ENCODE measurements at regions not wholly inside any gene's neighbourhood (a gene's known extent, or its start where the extent isn't known, plus 50 kb on each side); places are given as distances from the start of the nearest gene placed in this dataset.

DNA sequence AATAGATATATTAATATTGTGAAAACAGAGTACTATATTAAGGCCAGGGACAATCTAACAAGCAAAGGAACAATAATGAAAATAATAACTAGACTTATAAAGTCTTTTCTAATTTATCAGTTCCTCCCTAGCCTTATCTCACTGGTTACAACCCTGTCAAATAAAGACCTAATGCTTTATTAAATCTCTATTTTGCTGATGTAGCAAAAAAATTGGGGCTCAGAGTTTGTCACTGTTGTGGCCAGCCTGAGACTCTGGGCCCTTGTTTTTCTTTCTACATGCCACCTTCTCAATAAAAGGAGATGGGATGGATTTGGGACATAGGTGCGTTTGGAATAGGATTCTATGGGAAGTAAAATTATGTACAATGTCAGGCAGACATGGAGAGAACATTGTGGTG lies 937.0 kb downstream of the IGSF11 start:
- TF ChIP-seq, protein P1, sequence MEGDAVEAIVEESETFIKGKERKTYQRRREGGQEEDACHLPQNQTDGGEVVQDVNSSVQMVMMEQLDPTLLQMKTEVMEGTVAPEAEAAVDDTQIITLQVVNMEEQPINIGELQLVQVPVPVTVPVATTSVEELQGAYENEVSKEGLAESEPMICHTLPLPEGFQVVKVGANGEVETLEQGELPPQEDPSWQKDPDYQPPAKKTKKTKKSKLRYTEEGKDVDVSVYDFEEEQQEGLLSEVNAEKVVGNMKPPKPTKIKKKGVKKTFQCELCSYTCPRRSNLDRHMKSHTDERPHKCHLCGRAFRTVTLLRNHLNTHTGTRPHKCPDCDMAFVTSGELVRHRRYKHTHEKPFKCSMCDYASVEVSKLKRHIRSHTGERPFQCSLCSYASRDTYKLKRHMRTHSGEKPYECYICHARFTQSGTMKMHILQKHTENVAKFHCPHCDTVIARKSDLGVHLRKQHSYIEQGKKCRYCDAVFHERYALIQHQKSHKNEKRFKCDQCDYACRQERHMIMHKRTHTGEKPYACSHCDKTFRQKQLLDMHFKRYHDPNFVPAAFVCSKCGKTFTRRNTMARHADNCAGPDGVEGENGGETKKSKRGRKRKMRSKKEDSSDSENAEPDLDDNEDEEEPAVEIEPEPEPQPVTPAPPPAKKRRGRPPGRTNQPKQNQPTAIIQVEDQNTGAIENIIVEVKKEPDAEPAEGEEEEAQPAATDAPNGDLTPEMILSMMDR (conservative IDR thresholded peaks at IDR 0.05; ENCODE audit: low read depth, low read length), result no peak
- no peak overlapping the region for H3K4me3 ChIP-seq (ENCODE audit: low read length)
- DNase-seq (ENCODE audit: low read depth), result no peak

DNA sequence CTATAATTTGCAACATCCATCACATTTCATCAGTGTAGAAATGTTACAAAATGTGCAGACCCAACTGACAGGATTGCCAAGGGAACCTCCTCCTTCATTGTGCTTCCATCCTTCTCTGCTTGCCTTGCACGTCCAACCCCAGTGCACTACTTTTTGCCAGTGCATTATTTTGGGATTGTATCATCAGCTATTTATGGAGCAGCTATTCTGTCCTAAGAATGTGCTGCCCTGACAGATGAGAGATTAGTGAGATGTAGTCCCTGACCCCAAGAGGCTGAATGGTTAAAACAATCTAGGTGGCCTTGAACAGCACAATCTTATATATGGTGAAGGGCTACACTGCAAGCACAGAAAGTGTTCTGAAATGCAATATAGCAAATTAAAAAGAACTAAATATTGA lies 935.8 kb downstream of the IGSF11 start:
- no peak for DNase-seq (ENCODE audit: low read depth)
- H3K4me3 ChIP-seq (ENCODE audit: low read length), result no peak overlapping the region
- TF ChIP-seq, protein P1 (conservative IDR thresholded peaks at IDR 0.05; ENCODE audit: low read depth, low read length), result no peak

DNA sequence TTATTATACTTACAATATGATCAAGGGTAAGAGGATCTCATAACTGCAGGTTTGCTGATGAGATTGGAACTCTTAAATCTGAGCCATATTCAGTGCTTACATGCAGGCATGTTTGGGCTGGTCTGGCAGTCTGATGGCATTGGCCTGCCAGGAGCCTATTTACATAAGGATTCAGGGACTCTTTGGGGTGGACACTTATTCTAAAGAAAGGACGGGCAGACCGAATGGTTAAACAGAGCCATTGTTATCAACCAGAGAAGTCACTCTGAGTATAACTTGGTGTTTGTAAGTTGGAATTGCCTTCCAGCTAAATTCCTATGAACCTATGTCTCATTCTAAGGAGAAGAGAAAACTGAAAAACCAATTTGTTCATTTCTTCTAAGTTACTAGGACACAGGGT lies 932.8 kb downstream of the IGSF11 start:
- TF ChIP-seq, protein P1 (conservative IDR thresholded peaks at IDR 0.05; ENCODE audit: low read depth, low read length), result no peak
- H3K4me3 ChIP-seq (ENCODE audit: low read length), result no peak overlapping the region
- DNase-seq (ENCODE audit: low read depth), result no peak

DNA sequence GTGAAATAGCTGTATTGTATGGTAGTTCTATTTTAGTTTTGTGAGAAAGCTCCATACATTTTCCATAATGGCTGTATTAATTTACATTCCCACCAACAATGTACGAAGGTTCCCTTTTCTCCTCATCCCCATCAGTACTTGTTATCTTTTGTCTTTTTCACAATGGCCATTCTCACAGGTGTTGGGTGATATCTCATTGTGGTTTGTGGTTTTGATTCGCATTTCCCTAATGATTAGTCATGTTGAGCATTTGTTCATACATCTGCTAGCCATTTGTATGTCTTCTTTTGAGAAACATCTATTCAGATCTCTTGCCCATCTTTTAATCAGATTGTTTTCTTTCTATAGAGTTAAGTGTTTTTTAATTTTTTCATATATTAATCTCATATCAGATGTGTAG lies 931.9 kb downstream of the IGSF11 start:
- TF ChIP-seq, protein P1 (conservative IDR thresholded peaks at IDR 0.05; ENCODE audit: low read depth, low read length), result no peak
- no peak overlapping the region for H3K4me3 ChIP-seq (ENCODE audit: low read length)
- DNase-seq (ENCODE audit: low read depth), result no peak

DNA sequence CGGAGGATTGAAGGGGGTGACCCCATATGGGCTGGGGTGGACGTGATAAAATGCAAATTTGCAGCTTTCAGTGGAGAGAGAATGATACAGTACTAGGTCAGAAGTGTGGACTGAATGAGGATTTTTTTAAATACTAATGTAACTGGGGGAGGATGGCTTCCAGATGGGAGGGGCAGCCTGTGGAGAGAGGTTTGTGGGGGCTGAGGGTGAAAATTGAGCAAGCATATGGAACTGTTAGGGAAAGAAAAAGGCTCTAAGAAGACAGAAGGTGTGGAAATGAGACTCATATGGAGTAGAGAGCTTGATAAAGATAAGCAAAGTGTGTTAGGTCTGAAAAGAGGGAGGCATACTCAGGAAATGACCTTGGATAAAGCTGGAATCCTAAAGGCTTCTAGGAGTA lies 926.4 kb downstream of the IGSF11 start:
- TF ChIP-seq, protein P1 (conservative IDR thresholded peaks at IDR 0.05; ENCODE audit: low read depth, low read length), result no peak
- no peak for DNase-seq (ENCODE audit: low read depth)
- no peak overlapping the region for H3K4me3 ChIP-seq (ENCODE audit: low read length)

DNA sequence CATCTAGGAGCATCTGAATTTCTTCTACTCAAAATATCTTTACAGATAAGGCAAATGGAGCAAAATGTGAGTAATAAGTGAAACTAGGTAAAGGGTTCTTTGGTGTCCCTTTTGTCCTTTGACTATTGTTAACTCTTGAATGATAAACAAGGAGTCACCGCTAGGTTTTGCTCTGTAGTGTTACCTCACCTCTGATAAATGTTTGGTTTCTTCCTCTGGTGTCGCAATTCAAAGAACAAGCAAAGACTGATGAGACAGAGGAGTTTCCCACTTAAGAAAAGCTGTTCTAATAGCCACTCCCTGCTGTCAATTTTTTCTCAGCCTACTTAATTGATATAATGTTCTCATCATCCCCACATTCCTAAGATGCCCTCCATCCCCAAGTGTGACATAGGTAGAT lies 925.9 kb downstream of the IGSF11 start:
- no peak overlapping the region for H3K4me3 ChIP-seq (ENCODE audit: low read length)
- DNase-seq (ENCODE audit: low read depth), result no peak
- TF ChIP-seq, protein P1 (conservative IDR thresholded peaks at IDR 0.05; ENCODE audit: low read depth, low read length), result no peak

DNA sequence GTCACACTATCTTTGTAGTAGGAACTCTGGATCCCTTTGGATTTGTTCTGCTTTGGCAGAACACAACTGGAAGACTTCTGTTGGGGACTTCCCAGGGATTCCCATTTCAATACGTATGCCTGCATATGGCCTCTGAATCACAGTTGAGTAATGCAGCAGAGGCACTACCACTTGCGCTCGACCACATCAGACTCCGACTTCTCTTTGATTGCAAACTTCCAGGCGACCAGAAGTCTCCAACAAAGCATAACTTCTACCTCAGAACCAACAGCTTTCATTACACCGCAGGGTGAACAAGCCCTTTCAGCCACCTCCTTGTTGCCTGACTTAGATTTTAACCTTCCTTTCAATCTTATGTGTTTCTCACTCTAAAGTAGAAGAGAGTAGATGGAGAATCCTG lies 924.4 kb downstream of the IGSF11 start:
- no peak for DNase-seq (ENCODE audit: low read depth)
- TF ChIP-seq, protein P1 (conservative IDR thresholded peaks at IDR 0.05; ENCODE audit: low read depth, low read length), result no peak
- no peak overlapping the region for H3K4me3 ChIP-seq (ENCODE audit: low read length)
